ENCODE measurements at regions not wholly inside any gene's neighbourhood (a gene's known extent, or its start where the extent isn't known, plus 50 kb on each side); places are given as distances from the start of the nearest gene placed in this dataset.
"Not testable (repeated sequence)": the region's sequence is repeated elsewhere in the genome, so short reads cannot be mapped to it uniquely, and the experiment has no call there.

GRCh38 chr9:124130277-124131075, 118.9 kb downstream of the LHX2 start:
- Histone ChIP-seq H3K79me2 (ENCODE audit: low read length) (no peaks in the 10 kb centered on the region), H4K20me1 (ENCODE audit: low read length) (no peaks in the 10 kb centered on the region), H3K36me3 (ENCODE audit: low read depth, low read length) (no peaks in the 10 kb centered on the region), H3K9me2 (replicated peaks; ENCODE audit: low read length) (no peaks in the 10 kb centered on the region), H3K9ac (ENCODE audit: low read length) (no peak overlapping the region), H3K27me3 (ENCODE audit: low read length) (no peaks in the 10 kb centered on the region), H3K4me1 (ENCODE audit: insufficient read depth, low read length) (peaks cover 4% of the 10 kb centered on the region; the same call in 1 of the 2 replicates), H3K4me2 (ENCODE audit: low read length) (no peak overlapping the region), H3K9me3 (ENCODE audit: low read length) (no peaks in the 10 kb centered on the region), H3F3A (ENCODE audit: low read length, unreplicated experiment) (no peaks in the 10 kb centered on the region), H3K27ac (ENCODE audit: low read length) (no peak overlapping the region), H2AFZ (ENCODE audit: low read length) (no peak overlapping the region), H3K4me3 (ENCODE audit: low read length) (no peak overlapping the region)
- ATAC-seq (no peak), DNase-seq (no peak)
- no TSS peak for BruUV-seq (replicated peaks)
- POLR2A ChIA-PET (ENCODE audit: unreplicated experiment): no interaction called here
- CTCF ChIA-PET: no interaction called here
- intact Hi-C loops (cut with micrococcal nuclease): no loop called here
- TF ChIP-seq EZH2 (IDR thresholded peaks at IDR 0.05; ENCODE audit: low read length, unreplicated experiment): no peak

GRCh38 chr9:124131518-124131917, 120.0 kb downstream of the LHX2 start:
- POLR2A ChIA-PET (ENCODE audit: unreplicated experiment); H3K79me2 ChIP-seq (ENCODE audit: low read length); H3K4me1 ChIP-seq (ENCODE audit: insufficient read depth, low read length); H3K4me2 ChIP-seq (ENCODE audit: low read length); H3K36me3 ChIP-seq (ENCODE audit: low read depth, low read length); BruUV-seq (replicated peaks); DNase-seq; H4K20me1 ChIP-seq (ENCODE audit: low read length); H2AFZ ChIP-seq (ENCODE audit: low read length); H3F3A ChIP-seq (ENCODE audit: low read length, unreplicated experiment); H3K9ac ChIP-seq (ENCODE audit: low read length); H3K9me2 ChIP-seq (replicated peaks; ENCODE audit: low read length); H3K27ac ChIP-seq (ENCODE audit: low read length); intact Hi-C loops (cut with micrococcal nuclease); H3K27me3 ChIP-seq (ENCODE audit: low read length); H3K4me3 ChIP-seq (ENCODE audit: low read length); ATAC-seq; H3K9me3 ChIP-seq (ENCODE audit: low read length): not testable (repeated sequence)
- CTCF ChIA-PET: interaction anchor here (0.6 kb wide), 1 partner anchor 55 kb away, joined by 6 read pairs; no protein-coding TSS in a partner anchor

- ATAC-seq (no peak), DNase-seq (no peak)
- peaks cover 4% of the 10 kb centered on the region; the same call in 1 of the 2 replicates for H3K4me1 ChIP-seq (ENCODE audit: insufficient read depth, low read length)
- H3K9ac ChIP-seq (ENCODE audit: low read length): no peak overlapping the region
- no peak overlapping the region for H2AFZ ChIP-seq (ENCODE audit: low read length)
- intact Hi-C loops (cut with micrococcal nuclease): no loop called here
- BruUV-seq (replicated peaks): no TSS peak
- H3K9me2 ChIP-seq (replicated peaks; ENCODE audit: low read length): no peaks in the 10 kb centered on the region
- ChIA-PET POLR2A (ENCODE audit: unreplicated experiment) (interaction anchor here (0.9 kb wide), 1 partner anchor 262 kb away, joined by 3 read pairs; no protein-coding TSS in a partner anchor), CTCF (no interaction called here)
- H4K20me1 ChIP-seq (ENCODE audit: low read length): no peaks in the 10 kb centered on the region
- no peaks in the 10 kb centered on the region for H3K27me3 ChIP-seq (ENCODE audit: low read length)
- H3F3A ChIP-seq (ENCODE audit: low read length, unreplicated experiment): no peaks in the 10 kb centered on the region
- no peaks in the 10 kb centered on the region for H3K36me3 ChIP-seq (ENCODE audit: low read depth, low read length)
- H3K4me2 ChIP-seq (ENCODE audit: low read length): no peak overlapping the region
- no peak overlapping the region for H3K27ac ChIP-seq (ENCODE audit: low read length)
- no peaks in the 10 kb centered on the region for H3K9me3 ChIP-seq (ENCODE audit: low read length)
- H3K79me2 ChIP-seq (ENCODE audit: low read length): no peaks in the 10 kb centered on the region
- TF ChIP-seq EZH2 (IDR thresholded peaks at IDR 0.05; ENCODE audit: low read length, unreplicated experiment) (no peak), EZH2phosphoT487 (IDR thresholded peaks at IDR 0.05; ENCODE audit: borderline replicate concordance, low read length) (no peak)
- TF ChIP-seq, protein P1, sequence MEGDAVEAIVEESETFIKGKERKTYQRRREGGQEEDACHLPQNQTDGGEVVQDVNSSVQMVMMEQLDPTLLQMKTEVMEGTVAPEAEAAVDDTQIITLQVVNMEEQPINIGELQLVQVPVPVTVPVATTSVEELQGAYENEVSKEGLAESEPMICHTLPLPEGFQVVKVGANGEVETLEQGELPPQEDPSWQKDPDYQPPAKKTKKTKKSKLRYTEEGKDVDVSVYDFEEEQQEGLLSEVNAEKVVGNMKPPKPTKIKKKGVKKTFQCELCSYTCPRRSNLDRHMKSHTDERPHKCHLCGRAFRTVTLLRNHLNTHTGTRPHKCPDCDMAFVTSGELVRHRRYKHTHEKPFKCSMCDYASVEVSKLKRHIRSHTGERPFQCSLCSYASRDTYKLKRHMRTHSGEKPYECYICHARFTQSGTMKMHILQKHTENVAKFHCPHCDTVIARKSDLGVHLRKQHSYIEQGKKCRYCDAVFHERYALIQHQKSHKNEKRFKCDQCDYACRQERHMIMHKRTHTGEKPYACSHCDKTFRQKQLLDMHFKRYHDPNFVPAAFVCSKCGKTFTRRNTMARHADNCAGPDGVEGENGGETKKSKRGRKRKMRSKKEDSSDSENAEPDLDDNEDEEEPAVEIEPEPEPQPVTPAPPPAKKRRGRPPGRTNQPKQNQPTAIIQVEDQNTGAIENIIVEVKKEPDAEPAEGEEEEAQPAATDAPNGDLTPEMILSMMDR (conservative IDR thresholded peaks at IDR 0.05; ENCODE audit: low read depth, low read length): no peak
- no peak overlapping the region for H3K4me3 ChIP-seq (ENCODE audit: low read length)
Observed at GRCh38 chr9:124132671-124133147, 121.1 kb downstream of the LHX2 start.
